ENCODE measurements at regions not wholly inside any gene's neighbourhood (a gene's known extent, or its start where the extent isn't known, plus 50 kb on each side); places are given as distances from the start of the nearest gene placed in this dataset.

- TF ChIP-seq CTCF (IDR thresholded peaks at IDR 0.05; ENCODE audit: low read depth, low read length) (no peak), POLR2A (IDR thresholded peaks at IDR 0.05; ENCODE audit: extremely low read depth, insufficient read length) (no peak), MAX (IDR thresholded peaks at IDR 0.05; ENCODE audit: low read depth, low read length) (no peak), MYC (IDR thresholded peaks at IDR 0.05; ENCODE audit: low read depth, low read length) (no peak)
- no peak for DNase-seq (ENCODE audit: low read depth)
- H3K4me3 ChIP-seq (ENCODE audit: low read depth, low read length): no peak overlapping the region
Measured at GRCh38 chr21:38569733-38570132, 71.5 kb upstream of the ERG start.

GRCh38 chr21:38570596-38570995 lies 72.3 kb upstream of the ERG start:
- H3K4me3 ChIP-seq (ENCODE audit: low read depth, low read length): no peak overlapping the region
- TF ChIP-seq MAX (IDR thresholded peaks at IDR 0.05; ENCODE audit: low read depth, low read length) (no peak), MYC (IDR thresholded peaks at IDR 0.05; ENCODE audit: low read depth, low read length) (no peak), POLR2A (IDR thresholded peaks at IDR 0.05; ENCODE audit: extremely low read depth, insufficient read length) (no peak), CTCF (IDR thresholded peaks at IDR 0.05; ENCODE audit: low read depth, low read length) (no peak)
- no peak for DNase-seq (ENCODE audit: low read depth)

GRCh38 chr21:38574895-38575575 lies 76.8 kb upstream of the ERG start:
- no peak for DNase-seq (ENCODE audit: low read depth)
- no peak for TF ChIP-seq MAX (IDR thresholded peaks at IDR 0.05; ENCODE audit: low read depth, low read length)

GRCh38 chr21:38577887-38578286 lies 79.6 kb upstream of the ERG start:
- TF ChIP-seq MAX (IDR thresholded peaks at IDR 0.05; ENCODE audit: low read depth, low read length) (no peak), POLR2A (IDR thresholded peaks at IDR 0.05; ENCODE audit: extremely low read depth, insufficient read length) (no peak), CTCF (IDR thresholded peaks at IDR 0.05; ENCODE audit: low read depth, low read length) (no peak), MYC (IDR thresholded peaks at IDR 0.05; ENCODE audit: low read depth, low read length) (no peak)
- no peak overlapping the region for H3K4me3 ChIP-seq (ENCODE audit: low read depth, low read length)
- DNase-seq (ENCODE audit: low read depth): no peak

More at GRCh38 chr21:38574895-38575575, 76.8 kb upstream of the ERG start:
- no peak overlapping the region for H3K4me3 ChIP-seq (ENCODE audit: low read depth, low read length)

GRCh38 chr21:38590449-38591217 lies 92.4 kb upstream of the ERG start:
- no peak overlapping the region for H3K4me3 ChIP-seq (ENCODE audit: low read depth, low read length)
- TF ChIP-seq CTCF (IDR thresholded peaks at IDR 0.05; ENCODE audit: low read depth, low read length) (no peak), MYC (IDR thresholded peaks at IDR 0.05; ENCODE audit: low read depth, low read length) (no peak), POLR2A (IDR thresholded peaks at IDR 0.05; ENCODE audit: extremely low read depth, insufficient read length) (no peak), MAX (IDR thresholded peaks at IDR 0.05; ENCODE audit: low read depth, low read length) (no peak)

GRCh38 chr21:38591218-38591537 lies 92.9 kb upstream of the ERG start:
- no peak overlapping the region for H3K4me3 ChIP-seq (ENCODE audit: low read depth, low read length)
- TF ChIP-seq POLR2A (IDR thresholded peaks at IDR 0.05; ENCODE audit: extremely low read depth, insufficient read length): no peak
- TF ChIP-seq MAX (IDR thresholded peaks at IDR 0.05; ENCODE audit: low read depth, low read length): no peak
- no peak for TF ChIP-seq MYC (IDR thresholded peaks at IDR 0.05; ENCODE audit: low read depth, low read length)
- TF ChIP-seq CTCF (IDR thresholded peaks at IDR 0.05; ENCODE audit: low read depth, low read length): no peak
- no peak for DNase-seq (ENCODE audit: low read depth)

More at GRCh38 chr21:38590449-38591217, 92.4 kb upstream of the ERG start:
- no peak for DNase-seq (ENCODE audit: low read depth)
